MM.1S (cell line): ENCODE measurements at regions not wholly inside any gene's neighbourhood (a gene's known extent, or its start where the extent isn't known, plus 50 kb on each side); places are given as distances from the start of the nearest gene placed in this dataset.

ENCODE experiments used
- CTCF ChIP-seq: fragments of 300-600 bp; sonication (generic); IDR thresholded peaks from 2 replicates; pipeline ENCODE4 v1.5.1; 2016; ENCODE audit warnings: antibody characterized with exemption, low read length, mixed read lengths
- EZH2phosphoT487 ChIP-seq: fragments of 300-600 bp; sonication (generic); IDR thresholded peaks from 2 replicates; pipeline ENCODE4 v1.6.1; 2018; ENCODE audit warnings: antibody characterized with exemption, low read length

DNA sequence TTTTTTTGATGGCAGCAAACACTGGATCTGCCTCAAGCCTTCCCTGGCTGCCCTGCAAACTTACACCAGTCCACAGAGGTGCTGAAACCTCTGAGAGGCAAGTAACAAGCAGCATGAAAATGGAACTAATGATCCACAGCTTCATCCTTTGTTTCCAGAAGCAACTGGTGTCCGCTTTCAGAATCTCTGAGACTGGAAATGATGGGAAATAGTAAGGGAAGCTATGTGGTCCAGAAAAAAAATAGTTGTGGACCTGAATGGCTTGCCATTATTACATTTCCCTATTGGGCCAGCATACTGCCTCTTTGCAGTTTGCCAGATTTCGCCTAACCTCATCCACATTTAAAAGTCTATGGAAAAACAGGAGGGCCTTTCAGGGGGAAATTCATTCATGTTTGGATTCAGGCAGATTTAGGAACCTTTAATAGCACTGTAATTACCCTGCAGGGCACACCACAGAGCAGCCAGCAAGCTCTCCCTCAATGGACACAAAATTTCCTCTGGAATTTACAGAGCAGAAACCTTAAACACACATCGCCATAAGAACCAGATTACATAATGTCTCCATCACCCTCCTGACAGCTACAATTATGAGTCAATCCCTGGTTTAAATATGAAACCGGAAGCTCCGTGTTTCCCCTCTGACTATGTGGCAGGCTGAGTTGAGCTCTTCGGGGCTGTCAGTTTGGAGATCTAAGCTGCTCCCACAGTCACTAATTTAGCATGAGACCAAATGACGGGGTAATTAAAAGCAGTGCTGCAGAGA, 134.4 kb downstream of the TMCO5A start:
- no peak for TF ChIP-seq CTCF
- no peak for TF ChIP-seq EZH2phosphoT487
